GM18861 (cell line): ENCODE measurements at regions not wholly inside any gene's neighbourhood (a gene's known extent, or its start where the extent isn't known, plus 50 kb on each side); places are given as distances from the start of the nearest gene placed in this dataset.
A peak's percentile ranks its signal among the peaks of the same experiment; 100 is the strongest.

ENCODE experiments used
- ATAC-seq: cut with Tn5 transposase; IDR thresholded peaks from one replicate; pipeline ENCODE4 v1.9.1; 2021; ENCODE audit not compliant: unreplicated experiment

DNA sequence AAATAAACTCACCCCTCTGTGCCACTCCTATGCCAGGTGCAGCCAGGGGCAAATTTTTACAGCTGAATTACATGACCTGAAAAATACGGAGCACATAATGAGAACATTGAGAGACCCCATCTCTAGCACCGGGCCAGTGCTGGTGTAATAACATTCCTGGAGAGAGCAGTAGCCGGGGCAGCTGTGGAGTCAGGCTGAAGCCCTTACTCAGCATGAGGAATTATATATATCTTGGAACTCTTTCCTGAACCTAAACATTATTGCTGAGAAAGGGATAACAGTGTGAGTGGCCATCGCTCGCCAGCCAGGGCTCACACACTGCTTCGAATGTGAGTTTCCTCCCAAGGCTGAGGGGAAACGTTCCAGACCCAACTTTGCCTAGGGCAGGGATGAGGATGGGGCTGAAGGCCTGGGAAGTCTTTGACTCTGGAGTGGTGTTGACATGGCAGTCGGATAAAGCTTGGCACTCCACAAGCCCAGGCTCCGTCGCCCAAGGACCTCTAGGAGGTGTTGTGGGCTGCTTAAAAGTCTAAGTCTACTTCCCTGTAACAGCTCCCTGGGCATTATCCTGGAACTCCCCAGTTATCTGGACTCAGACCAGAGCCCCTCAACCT, 269.8 kb downstream of the CDC5L start:
- ATAC-seq = no peak

DNA sequence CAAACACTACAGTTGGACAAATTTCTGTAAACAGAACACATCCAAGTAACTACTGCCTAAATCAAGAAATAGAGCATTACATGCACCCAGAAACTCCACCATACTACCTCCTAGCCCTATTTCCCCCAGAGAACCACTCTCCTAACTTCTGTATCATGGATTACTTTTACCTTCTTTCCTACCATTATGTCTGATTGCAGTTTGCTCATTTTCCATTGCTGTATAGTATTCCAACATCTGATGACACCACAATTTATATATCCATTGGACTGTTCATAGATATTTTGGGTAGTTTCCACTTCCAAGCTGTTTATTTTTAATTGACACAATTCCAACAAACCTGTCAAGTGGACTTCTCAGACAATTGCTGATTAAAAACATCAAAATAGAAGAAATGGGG, 271.1 kb downstream of the CDC5L start:
- ATAC-seq = no peak

DNA sequence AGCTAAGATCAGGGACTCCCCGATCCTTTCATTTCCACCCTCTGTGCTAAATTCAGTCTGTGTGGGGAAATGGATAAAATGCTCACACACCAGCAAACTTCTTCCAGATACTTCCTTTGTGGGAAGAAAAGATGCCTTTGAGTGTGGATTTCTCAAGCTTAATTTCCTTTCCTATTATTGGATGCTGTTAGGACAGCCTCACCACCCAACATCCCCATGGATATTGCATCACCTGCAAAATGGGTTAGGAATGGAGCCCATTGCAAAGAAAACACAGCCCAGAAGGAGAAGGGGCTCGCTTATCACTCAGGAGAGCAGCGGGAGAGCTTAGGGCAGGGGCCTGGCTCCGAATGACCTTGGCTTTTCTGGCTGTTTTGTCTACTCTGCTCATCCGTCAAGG, 272.2 kb downstream of the CDC5L start:
- no peak for ATAC-seq

DNA sequence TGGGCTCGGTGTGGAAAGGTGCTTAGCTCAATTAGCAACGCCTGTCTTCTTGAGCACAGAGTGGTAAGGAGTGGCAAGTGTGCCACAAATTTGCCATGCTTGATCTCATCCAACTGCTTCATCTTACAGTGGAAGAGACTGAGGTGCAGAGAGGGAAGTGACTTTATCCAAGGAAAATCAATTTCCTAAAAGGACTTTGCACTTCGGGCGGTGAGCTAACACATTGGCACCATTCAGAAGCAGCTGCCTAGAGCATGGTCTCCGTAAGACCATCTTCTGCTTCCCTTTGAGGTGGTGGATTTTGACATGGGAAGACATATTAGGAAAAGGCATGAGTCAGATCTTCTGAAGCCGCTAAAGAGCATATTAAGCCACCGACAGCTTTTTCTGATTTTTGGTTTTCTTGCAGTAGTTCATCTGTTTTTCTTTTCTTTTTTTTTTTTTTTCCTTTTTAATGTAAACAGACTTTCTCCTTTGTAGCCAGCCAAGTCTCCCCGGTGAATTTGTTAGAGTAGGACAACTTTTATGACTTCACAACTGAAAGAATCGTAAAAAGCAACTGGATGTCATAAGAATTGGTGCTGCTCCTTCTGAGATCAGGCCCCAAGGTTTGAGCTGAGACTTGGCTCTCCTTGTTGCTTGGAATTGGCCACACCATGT, 273.2 kb downstream of the CDC5L start:
- ATAC-seq = no peak

DNA sequence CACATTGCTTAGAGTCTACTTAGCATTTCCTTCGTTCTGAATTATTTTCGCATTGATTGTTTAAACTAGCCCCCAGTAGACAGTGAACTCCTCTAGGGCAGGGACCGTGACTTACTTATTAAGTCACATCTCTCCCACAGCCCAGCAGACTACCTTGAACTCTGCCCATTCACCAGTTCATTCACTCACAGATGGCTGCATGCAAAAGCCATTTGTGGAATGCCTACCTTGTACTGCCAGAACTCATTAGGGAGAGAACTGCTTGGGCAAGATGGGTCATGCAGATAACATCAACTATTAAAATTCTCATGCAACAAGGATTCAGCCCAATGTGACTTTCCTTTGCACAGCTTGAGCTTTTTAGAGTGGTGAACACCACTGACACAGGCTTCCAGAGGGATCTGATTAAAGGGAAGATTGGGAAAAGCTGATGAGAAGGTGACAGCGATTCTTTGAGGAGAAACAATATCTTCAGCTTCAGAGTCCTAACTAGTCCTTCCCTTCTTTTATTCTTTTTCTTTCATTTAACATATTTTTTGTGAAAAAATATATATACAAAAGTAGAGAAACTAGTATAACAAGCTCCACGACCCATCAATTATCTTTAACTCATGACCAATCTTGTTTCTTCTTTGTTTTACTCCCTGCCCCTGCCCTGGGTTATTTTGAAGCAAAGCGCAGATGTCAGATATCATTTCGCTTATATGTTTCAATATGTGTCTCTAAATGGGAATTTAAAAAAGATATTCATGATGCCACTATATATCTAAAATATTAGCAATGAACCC, 273.9 kb downstream of the CDC5L start:
- ATAC-seq = no peak

DNA sequence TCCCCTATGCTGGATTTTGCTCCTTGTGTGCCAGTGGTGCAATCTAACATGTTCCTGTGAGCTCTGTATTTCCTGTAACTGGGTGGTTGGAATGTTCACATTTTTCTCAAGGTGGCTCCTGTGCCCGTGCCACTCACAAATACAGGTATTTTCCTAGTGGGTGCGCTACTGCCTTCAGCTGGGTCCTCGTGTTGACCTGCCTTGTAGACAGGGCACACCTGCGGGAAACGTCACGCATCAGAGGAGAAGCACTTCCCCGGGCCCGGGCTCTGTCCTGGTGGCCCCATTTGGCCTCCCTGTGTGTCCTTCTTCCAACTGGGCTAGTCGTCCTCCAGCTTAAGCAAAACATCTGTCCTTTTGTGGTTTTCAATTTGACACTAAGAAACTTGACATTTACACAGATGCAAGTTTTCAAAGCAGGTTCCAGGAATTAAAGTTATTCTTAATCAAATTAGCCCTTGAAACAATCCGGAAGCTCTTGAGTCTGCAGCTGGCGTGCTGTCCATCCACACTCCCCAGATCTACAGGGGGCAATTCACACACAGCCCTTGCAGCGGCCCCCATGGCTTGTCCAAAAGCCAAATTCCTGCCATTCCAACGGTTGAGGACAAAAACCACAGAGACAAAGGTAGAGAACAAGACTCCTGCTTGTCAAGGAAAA, 275.1 kb downstream of the CDC5L start:
- no peak for ATAC-seq

DNA sequence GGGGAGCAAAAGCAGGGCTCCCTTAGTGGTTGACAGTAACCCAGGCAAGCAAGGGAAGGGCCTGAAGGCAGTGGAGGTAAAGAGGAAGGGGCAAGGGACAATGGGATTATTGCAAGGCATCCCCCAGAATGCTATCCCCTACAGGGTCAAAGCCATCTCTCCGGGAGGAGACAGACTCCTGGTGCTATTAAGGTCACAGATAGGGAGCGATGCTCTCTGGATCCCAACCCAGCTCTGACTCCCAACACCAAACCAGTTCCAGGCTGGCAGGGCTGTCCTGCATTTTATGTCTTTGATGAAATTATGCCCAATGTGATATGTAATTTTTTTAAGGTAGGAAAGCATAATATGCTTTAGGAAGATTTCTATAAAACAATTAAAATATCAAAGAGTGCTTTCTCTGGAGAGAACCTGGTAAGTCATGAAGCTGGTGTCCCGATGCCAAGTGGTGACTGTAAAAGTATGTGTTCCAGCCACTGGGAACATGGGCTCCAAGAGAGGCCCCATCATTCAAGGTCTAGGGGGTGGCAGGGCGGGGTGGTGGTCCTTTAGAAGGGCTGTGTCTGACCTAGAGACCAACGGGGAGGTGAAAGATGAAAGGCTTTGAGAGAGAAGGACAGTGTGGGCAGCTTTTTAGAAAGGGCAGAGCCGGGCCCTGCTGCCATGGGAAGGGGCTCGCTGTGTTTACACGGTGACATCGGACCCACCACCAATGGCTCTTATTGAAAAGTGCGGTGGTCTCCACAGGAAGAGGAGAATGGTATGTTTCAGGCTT, 276.5 kb downstream of the CDC5L start:
- no peak for ATAC-seq

DNA sequence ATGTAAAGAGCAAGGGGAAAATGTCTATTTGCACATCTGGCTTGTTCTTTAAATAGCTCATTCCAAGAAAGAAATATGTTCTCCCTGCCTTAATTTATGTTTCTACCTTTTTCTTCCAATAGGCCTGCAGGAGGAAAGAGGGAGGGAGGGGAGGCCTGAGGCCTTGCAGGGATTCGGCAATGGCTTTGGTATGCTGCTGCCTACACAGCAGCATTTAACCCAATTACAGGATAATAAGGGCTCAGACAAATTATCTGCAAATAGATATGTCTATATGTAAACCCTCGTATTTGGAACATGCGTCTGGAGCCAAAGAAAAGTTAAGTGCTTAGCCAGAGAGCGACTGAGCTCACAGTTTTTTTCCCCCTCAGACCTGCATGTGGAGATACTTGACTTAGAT, 277.2 kb downstream of the CDC5L start:
- no peak for ATAC-seq

DNA sequence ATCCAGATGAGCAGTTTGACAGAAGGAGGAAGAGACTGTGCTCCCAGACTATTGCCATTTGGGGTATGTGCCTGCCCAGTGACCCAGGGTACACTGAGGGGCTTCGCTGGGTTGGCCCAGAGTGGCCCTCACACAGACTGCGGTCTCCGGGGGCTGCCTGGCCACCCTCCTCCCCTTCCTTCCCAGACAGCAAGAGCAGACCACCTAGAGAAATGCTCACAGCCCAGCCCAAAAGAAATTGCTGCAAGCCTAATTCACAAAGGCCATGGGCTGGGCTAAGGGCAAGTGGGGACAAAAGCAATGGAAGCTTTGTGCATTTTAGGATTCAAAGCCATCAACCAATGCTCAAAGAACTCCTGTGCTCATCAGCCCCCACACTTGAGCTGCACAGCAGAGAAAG, 277.6 kb downstream of the CDC5L start:
- no peak for ATAC-seq

DNA sequence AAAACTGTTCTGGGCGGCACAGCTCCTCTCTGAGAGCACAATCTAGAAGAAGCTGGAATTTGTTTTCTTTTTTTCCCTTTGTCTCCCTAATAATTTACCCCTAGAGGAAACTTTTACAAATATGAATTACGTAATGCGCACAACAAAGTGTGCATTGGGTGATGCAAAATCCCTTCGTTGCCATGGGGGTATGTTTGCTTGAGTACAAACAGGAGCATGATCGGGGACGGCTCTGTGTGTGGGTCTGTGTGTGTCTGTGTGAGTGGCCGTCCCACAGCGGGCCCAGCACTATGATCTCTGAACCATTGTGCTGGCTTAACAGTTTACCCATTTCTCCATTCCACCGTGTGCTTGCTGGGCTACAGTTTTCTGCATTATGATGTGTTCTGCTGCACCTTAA, 278.2 kb downstream of the CDC5L start:
- no peak for ATAC-seq

DNA sequence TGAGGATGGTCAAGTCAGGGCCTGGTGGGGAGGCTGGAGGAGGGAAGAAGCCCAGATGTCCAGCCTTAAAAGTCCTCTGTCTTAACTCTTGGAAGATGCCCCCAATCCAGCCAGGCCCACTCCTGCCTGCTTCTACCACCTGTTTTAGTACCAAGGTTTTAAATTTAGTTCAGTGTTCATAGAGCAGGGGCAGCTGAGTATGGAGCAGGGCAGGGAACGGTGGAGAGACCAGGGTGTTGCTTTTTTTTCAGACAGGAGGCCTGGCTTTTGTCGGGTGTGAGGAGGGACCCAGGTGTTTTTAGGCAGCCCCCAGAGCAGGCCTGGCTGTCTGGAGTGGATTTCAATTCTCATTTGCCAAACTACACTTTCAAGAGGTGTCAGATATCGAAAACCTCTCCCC, 278.8 kb downstream of the CDC5L start:
- no peak for ATAC-seq

DNA sequence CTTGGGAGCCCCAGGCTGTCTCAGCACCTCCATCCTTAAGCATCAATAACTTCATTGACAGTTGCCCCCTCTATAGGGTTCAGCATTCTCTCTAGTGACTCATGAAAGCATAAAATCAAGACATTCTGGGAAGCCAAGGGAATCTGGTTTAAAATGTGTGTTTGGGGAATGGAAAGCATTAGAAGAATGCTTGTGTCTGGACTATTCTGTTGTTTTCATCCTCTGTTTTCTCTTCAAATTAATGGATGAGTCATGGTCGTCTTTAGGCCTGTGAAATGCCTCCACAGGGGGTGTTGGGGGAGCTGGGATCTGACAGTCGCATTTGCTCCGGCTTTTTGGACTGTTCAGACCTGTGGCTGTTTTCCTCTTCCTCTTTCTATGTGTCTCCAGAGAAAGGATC, 279.7 kb downstream of the CDC5L start:
- ATAC-seq = no peak

DNA sequence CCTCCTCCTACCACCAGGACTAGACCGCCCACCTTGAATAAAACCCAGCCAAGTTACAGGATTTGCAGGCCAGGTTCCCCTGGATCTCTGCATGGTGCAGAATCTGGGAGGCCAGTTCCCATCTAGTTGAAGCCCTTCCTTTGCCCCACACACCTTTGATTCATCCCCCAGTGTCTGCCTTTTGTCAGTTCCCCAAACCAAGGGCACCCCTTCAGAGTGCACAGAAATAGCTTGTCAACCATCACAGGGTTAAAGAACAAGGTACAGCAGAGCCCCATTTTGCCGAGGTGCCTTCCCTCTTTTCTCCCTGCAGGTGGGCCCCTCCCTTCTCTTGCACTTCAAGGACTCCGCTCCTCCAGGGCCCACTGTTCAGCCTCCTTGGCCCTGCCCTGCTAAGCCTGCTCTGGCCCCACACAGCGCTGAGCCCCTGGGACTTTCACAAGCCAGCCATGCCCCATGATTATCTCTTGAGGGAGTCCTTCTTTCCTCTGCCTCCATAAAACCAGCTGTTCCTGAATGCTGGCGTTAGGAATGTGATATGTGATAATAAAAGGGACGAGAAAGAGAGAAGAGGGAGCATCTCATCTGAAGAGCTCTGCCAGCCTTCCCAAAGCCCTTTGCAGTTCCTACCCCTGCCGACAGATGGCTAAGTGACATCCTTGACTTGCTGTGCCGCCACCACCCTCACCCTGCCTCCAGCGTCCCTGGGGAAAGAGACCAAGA, 280.3 kb downstream of the CDC5L start:
- peak; percentile 62 for ATAC-seq

DNA sequence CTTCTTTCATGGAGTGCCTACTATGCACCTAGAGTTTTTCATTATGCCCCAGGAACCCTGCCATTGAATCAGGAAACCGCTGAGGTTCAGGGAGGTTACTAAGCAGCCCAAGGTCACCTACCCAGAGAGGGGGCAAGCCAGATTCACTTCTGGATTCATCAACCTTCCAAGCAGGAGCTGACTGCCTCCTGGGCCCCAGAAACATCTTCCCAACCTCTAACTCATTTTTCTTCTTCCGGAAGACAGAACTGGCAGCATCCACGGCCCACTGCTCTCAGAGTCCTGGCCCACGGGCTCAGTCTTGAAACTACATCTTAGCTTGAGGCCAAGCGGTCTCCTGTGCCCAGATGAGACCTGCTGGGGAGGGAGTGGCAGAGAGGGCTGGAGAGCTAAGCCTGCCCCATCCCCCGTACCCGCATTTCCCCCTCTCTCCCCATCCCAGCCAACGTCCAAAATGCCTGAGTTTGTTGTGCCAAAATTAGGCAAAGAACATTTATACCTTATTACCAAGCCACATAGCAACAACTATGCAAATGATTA, 281.0 kb downstream of the CDC5L start:
- ATAC-seq = no peak

DNA sequence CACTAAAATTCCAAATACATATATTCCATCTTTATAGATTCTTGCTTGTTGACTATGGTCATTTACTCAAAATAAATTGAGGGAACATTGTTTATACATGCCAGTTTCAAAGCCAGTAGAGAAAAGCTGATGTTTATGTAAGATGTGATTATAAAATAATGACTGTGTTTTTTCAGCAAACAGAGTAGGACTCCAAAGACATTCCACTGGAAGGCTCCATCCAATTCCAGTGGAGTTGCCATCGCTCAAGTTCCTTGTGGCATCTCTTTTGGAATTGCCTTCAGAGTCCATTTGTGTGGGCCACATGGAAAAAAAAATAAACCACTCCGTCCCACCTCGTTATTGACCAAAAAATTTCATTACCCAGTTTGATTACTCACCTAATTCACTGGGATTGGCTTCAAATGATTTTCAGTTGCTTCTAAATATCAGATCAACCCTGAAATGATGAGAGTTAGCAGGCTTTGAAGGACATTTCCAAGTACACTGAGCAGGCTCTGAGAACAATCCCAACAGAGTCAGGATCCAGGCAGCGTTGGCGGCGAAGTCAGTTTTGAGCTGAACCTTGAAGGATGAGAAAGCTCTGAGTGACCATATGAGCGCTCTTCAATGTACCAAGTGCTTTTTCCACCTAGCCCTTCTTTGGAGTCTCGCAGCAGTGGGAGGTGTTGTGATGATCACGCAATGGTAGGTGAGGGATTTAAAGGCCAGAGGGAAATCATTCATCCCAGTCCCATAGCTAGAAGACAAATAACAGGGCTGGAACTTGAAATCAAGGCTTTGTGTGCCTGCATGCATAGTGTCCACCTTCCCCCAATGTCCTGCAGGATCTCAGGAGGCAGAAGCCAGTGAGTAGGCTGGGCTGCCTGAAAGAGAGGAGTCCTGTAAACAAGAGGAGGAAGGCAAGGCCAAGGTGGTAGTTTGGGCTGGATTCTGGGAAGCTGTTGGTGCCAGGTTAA, 281.7 kb downstream of the CDC5L start:
- no peak for ATAC-seq

DNA sequence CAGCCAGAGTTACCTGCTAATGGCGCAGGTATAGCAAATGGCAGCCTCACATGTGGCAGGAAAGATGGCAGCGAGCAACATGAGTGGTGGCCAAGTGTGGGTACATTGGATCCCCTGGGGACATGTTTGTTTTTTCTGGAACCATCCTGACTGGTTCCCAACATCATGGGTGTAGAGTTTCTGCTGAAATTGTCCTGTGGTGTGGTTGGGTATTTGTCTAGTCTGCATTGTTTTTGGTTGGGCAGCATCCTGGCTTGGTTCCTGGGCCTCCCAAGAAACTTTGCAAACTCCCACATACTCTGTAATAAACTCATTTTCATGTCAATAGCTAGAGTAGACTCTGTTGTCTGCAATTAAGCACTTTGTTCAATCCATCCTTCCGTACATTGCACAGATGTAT, 282.6 kb downstream of the CDC5L start:
- no peak for ATAC-seq

DNA sequence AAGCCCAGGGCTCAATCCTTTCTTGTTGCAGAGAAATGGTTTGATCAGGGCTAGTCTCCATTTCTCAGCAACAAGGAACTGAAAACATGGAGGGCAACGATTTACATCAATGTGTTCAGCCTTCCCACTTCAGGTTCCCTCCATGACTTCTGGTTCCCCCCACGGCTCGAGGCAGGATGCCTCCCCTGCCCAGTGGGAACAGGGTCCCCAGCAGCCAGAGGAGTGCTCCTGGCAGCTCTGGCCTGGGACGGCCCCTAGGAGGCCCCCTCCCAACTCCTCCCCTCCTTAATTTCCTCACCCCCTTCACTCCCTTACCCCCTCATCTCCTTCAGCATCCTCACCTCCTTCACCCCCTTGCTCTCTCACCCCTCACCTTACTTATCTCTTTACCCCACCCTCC, 283.8 kb downstream of the CDC5L start:
- no peak for ATAC-seq

DNA sequence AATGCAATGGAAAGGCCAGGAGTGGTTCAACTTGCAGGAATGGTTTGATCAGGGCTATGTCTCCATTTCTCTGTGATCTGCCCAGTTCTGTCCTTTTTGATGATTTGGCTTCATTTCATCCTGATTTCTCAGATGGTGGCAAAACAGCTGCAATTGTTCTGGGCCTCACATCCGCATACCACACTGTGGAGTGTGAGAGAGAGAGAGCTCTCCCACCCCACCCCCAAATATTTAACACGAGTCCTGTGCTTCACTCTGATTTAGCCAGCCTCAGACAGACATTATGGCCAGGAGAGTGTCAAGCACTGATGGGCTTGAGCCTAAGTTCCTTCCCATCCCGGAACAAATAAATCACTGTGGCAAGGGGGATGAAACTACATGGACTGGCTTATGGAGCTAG, 284.6 kb downstream of the CDC5L start:
- ATAC-seq = no peak

DNA sequence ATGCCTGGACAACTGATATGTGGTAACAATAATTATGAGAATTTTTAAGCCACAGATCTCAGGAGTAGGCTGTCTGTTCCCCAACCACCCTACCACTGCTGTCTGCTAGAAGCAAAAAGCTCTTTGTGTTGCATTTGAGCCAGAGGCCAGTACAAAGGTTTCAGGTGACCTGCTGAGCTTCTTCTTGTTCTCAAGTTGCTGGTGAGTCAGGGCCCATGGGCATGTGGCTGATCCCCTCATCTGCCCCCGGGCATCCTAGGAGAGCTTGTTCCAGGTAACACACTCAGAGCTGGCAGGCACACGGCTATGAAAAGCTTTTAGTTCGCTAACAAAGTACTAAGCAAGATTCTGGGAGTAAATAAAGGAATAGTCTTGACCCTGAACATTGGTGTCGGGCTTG, 285.3 kb downstream of the CDC5L start:
- ATAC-seq = no peak
